ENCODE measurements at regions not wholly inside any gene's neighbourhood (a gene's known extent, or its start where the extent isn't known, plus 50 kb on each side); places are given as distances from the start of the nearest gene placed in this dataset.

DNA sequence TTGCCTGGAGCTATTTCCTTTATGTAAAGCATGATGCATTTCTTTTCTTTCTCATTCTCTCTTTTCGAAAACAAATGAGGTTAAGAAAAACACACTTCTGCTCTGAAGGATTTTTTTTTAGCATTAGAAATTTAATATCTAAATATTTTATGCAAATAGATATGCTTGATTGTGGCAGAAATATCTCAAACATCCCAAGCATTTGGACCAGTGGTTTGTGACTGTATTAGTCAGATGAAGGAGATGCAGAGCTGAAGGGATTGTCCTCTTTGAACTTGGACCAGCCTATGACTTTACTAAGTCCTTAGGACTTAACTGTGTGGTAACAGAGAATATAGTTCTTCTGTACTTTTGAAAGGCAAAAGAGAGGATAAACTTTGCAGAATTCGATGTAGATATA lies 335.9 kb upstream of the NT5C1B start:
- TF ChIP-seq RAD21 (IDR thresholded peaks at IDR 0.05; ENCODE audit: low read length) (0 out of 2 replicates have a peak, but pooled peaks have one; percentile 11), NFE2L2 (IDR thresholded peaks at IDR 0.05; ENCODE audit: low read depth, low read length) (no peak)
- H3K27ac ChIP-seq (ENCODE audit: insufficient read depth, low read length) = peak overlapping the region; percentile 47; the same call in 1 of the 2 replicates
- POLR2A ChIA-PET (ENCODE audit: unreplicated experiment) = interaction anchor here (0.6 to 0.7 kb wide), 3 partner anchors 34 to 1079 kb away, joined by 3 to 5 read pairs (median 5); no protein-coding TSS in a partner anchor

More for the DNA sequence above, 335.9 kb upstream of the NT5C1B start:
- no peak overlapping the region for H3K23ac ChIP-seq (ENCODE audit: low read depth, low read length)
- H3K9me1 ChIP-seq (ENCODE audit: insufficient read depth, low read length) = peaks cover 15% of the 10 kb centered on the region
- no peak overlapping the region for H4K91ac ChIP-seq (ENCODE audit: insufficient read depth, low read depth, low read length)
- no peaks in the 10 kb centered on the region for H4K20me1 ChIP-seq (ENCODE audit: insufficient read depth, low read length)
- no peak overlapping the region; the same call in 1 of the 2 replicates for H2BK20ac ChIP-seq (ENCODE audit: low read depth, low read length)
- CTCF ChIA-PET = no interaction called here
- no peaks in the 10 kb centered on the region for H3K79me1 ChIP-seq (ENCODE audit: low read depth in 1 of 2, low read length in 2 of 2)
- intact Hi-C loops (cut with micrococcal nuclease) (loop anchor here (2.0 to 10.0 kb wide), 4 partner anchors 26 to 438 kb away; no protein-coding TSS in a partner anchor), dilution Hi-C loops (cut with HindIII; ENCODE audit: low sequenced_read_pairs, unreplicated experiment) (no loop called here), in situ Hi-C loops (cut with MboI; ENCODE audit: low sequenced_read_pairs) (no loop called here)
- ATAC-seq (ENCODE audit: low read depth) = peak; percentile 94
- WGBS, 2 experiments (ENCODE audit: extremely low coverage in 2 of 2, insufficient read length in 1 of 2) = no CpG with 5 or more reads among the region's 2 CpGs
- H2BK5ac ChIP-seq (ENCODE audit: low read depth, low read length, poor library complexity, severe bottlenecking) = peak overlapping the region; percentile 99
- H4K5ac ChIP-seq (ENCODE audit: low read depth, low read length) = no peak overlapping the region
- H2AK9ac ChIP-seq (replicated peaks; ENCODE audit: low read depth, low read length, poor library complexity) = no peak overlapping the region
- H3K27me3 ChIP-seq (ENCODE audit: control insufficient read depth, insufficient read depth, low read length) = no peaks in the 10 kb centered on the region
- no peak overlapping the region for H2AK5ac ChIP-seq (ENCODE audit: low read depth, low read length)
- H3K4me2 ChIP-seq (ENCODE audit: low read depth, low read length) = no peak overlapping the region
- no peak overlapping the region for H3K56ac ChIP-seq (ENCODE audit: extremely low read depth, insufficient read depth, low read length)
- H3K9ac ChIP-seq (ENCODE audit: low read depth, low read length) = no peak overlapping the region
- H3K4ac ChIP-seq (ENCODE audit: low read depth, low read length) = no peak overlapping the region
- DNase-seq = peak; percentile 94
- peaks cover 2% of the 10 kb centered on the region for H3K9me3 ChIP-seq (ENCODE audit: control insufficient read depth, insufficient read depth, low read length)
- no peak overlapping the region for H3K14ac ChIP-seq (replicated peaks; ENCODE audit: low read depth, low read length)
- H2AFZ ChIP-seq (replicated peaks; ENCODE audit: low read length, poor library complexity) = no peak overlapping the region
- H4K8ac ChIP-seq (ENCODE audit: low read depth in 2 of 2, low read length in 2 of 2) = no peak overlapping the region; a peak in 2 of 4 replicates
- H3K18ac ChIP-seq (ENCODE audit: low read depth, low read length) = no peak overlapping the region
- H3K36me3 ChIP-seq (ENCODE audit: control insufficient read depth, insufficient read depth, low read length) = no peaks in the 10 kb centered on the region
- BruUV-seq (replicated peaks) = no TSS peak
- no peak overlapping the region for H3K4me3 ChIP-seq (ENCODE audit: insufficient read depth, low read depth, low read length)
- H3K4me1 ChIP-seq (ENCODE audit: control insufficient read depth, insufficient read depth, low read length) = peaks cover 16% of the 10 kb centered on the region
- H2BK15ac ChIP-seq (ENCODE audit: low read depth, low read length) = no peak overlapping the region
- H2BK120ac ChIP-seq (ENCODE audit: low read depth, low read length) = no peak overlapping the region; the same call in 1 of the 2 replicates

Measured in IMR-90 (cell line).